ENCODE measurements at regions not wholly inside any gene's neighbourhood (a gene's known extent, or its start where the extent isn't known, plus 50 kb on each side); places are given as distances from the start of the nearest gene placed in this dataset.

GRCh38 chr4:18248611-18249010, 227.1 kb upstream of the LCORL start:
- Mint-ChIP-seq H3K4me3 (no peak overlapping the region), H3K27ac (no peak overlapping the region), H3K27me3 (ENCODE audit: low read depth in 3 of 3) (peaks cover 0 to 2% (median 0%) of the 10 kb centered on the region in 3 donors), H3K9me3 (peaks cover 0 to 4% (median 3%) of the 10 kb centered on the region in 6 donors), H3K4me1 (no peaks in the 10 kb centered on the region), H3K36me3 (no peaks in the 10 kb centered on the region)
- DNase-seq: no peak

- H3K9me3 Mint-ChIP-seq: peaks cover 0 to 4% (median 1%) of the 10 kb centered on the region in 6 donors
- no peak overlapping the region for H3K27ac Mint-ChIP-seq
- no peak for DNase-seq
- no peaks in the 10 kb centered on the region for H3K36me3 Mint-ChIP-seq
- H3K4me1 Mint-ChIP-seq: no peaks in the 10 kb centered on the region
- no peak overlapping the region for H3K4me3 Mint-ChIP-seq
- H3K27me3 Mint-ChIP-seq (ENCODE audit: low read depth in 3 of 3): peaks cover 0 to 2% (median 0%) of the 10 kb centered on the region in 3 donors
These were observed 225.6 kb upstream of the LCORL start for GRCh38 chr4:18247189-18247588.

GRCh38 chr4:18242919-18243693, 221.6 kb upstream of the LCORL start:
- Mint-ChIP-seq H3K27ac (no peak overlapping the region), H3K4me3 (no peak overlapping the region), H3K9me3 (peaks cover 0 to 4% (median 1%) of the 10 kb centered on the region in 6 donors), H3K36me3 (no peaks in the 10 kb centered on the region), H3K27me3 (ENCODE audit: low read depth in 3 of 3) (no peaks in the 10 kb centered on the region), H3K4me1 (no peaks in the 10 kb centered on the region)
- no peak for DNase-seq

- Mint-ChIP-seq H3K27me3 (ENCODE audit: low read depth in 3 of 3) (no peaks in the 10 kb centered on the region), H3K9me3 (peaks cover 0 to 4% (median 1%) of the 10 kb centered on the region in 6 donors), H3K27ac (no peak overlapping the region), H3K4me1 (no peaks in the 10 kb centered on the region), H3K36me3 (no peaks in the 10 kb centered on the region), H3K4me3 (no peak overlapping the region)
- no peak for DNase-seq
These were observed 220.2 kb upstream of the LCORL start for GRCh38 chr4:18241727-18242126.

- Mint-ChIP-seq H3K36me3 (no peaks in the 10 kb centered on the region), H3K27me3 (ENCODE audit: low read depth in 3 of 3) (peaks cover 0 to 3% (median 2%) of the 10 kb centered on the region in 3 donors), H3K9me3 (peaks cover 0 to 11% (median 6%) of the 10 kb centered on the region in 6 donors), H3K4me3 (no peak overlapping the region), H3K27ac (no peak overlapping the region), H3K4me1 (no peaks in the 10 kb centered on the region)
- no peak for DNase-seq
These were observed 212.6 kb upstream of the LCORL start for GRCh38 chr4:18234108-18234507.

- H3K4me1 Mint-ChIP-seq: no peaks in the 10 kb centered on the region
- no peak for DNase-seq
- peaks cover 0 to 3% (median 3%) of the 10 kb centered on the region in 3 donors for H3K27me3 Mint-ChIP-seq (ENCODE audit: low read depth in 3 of 3)
- no peak overlapping the region for H3K27ac Mint-ChIP-seq
- H3K36me3 Mint-ChIP-seq: no peaks in the 10 kb centered on the region
- peaks cover 0 to 32% (median 10%) of the 10 kb centered on the region in 6 donors for H3K9me3 Mint-ChIP-seq
- no peak overlapping the region for H3K4me3 Mint-ChIP-seq
These were observed 210.2 kb upstream of the LCORL start for GRCh38 chr4:18231726-18232125.

- DNase-seq: no peak
- peaks cover 0 to 6% (median 6%) of the 10 kb centered on the region in 3 donors for H3K27me3 Mint-ChIP-seq (ENCODE audit: low read depth in 3 of 3)
- H3K27ac Mint-ChIP-seq: no peak overlapping the region
- no peaks in the 10 kb centered on the region for H3K4me1 Mint-ChIP-seq
- H3K4me3 Mint-ChIP-seq: no peak overlapping the region
- no peaks in the 10 kb centered on the region for H3K36me3 Mint-ChIP-seq
- H3K9me3 Mint-ChIP-seq: peaks cover 0 to 40% (median 9%) of the 10 kb centered on the region in 6 donors
These were observed 206.3 kb upstream of the LCORL start for GRCh38 chr4:18227880-18228279.

- H3K36me3 Mint-ChIP-seq: no peaks in the 10 kb centered on the region
- H3K27me3 Mint-ChIP-seq (ENCODE audit: low read depth in 3 of 3): peaks cover 0 to 3% (median under 1%) of the 10 kb centered on the region in 3 donors
- no peaks in the 10 kb centered on the region for H3K4me1 Mint-ChIP-seq
- no peak overlapping the region for H3K27ac Mint-ChIP-seq
- H3K4me3 Mint-ChIP-seq: no peak overlapping the region
- H3K9me3 Mint-ChIP-seq: peaks cover 0 to 16% (median 2%) of the 10 kb centered on the region in 6 donors
- no peak for DNase-seq
These were observed 193.0 kb upstream of the LCORL start for GRCh38 chr4:18214411-18215055.

GRCh38 chr4:18213576-18214198, 192.1 kb upstream of the LCORL start:
- H3K4me3 Mint-ChIP-seq: no peak overlapping the region
- DNase-seq: no peak
- no peaks in the 10 kb centered on the region for H3K36me3 Mint-ChIP-seq
- no peaks in the 10 kb centered on the region for H3K4me1 Mint-ChIP-seq
- H3K9me3 Mint-ChIP-seq: peaks cover 0 to 16% (median under 1%) of the 10 kb centered on the region in 6 donors
- no peak overlapping the region for H3K27ac Mint-ChIP-seq
- peaks cover 0 to 2% (median 0%) of the 10 kb centered on the region in 3 donors for H3K27me3 Mint-ChIP-seq (ENCODE audit: low read depth in 3 of 3)

- H3K27ac Mint-ChIP-seq: no peak overlapping the region
- H3K4me3 Mint-ChIP-seq: no peak overlapping the region
- peaks cover 0 to 16% (median 3%) of the 10 kb centered on the region in 6 donors for H3K9me3 Mint-ChIP-seq
- no peaks in the 10 kb centered on the region for H3K36me3 Mint-ChIP-seq
- H3K4me1 Mint-ChIP-seq: no peaks in the 10 kb centered on the region
- H3K27me3 Mint-ChIP-seq (ENCODE audit: low read depth in 3 of 3): peaks cover 0 to 3% (median 2%) of the 10 kb centered on the region in 3 donors
- DNase-seq: no peak
These were observed 187.9 kb upstream of the LCORL start for GRCh38 chr4:18209448-18209847.

- DNase-seq: no peak
- no peaks in the 10 kb centered on the region for H3K36me3 Mint-ChIP-seq
These were observed 182.4 kb upstream of the LCORL start for GRCh38 chr4:18203966-18204365.

GRCh38 chr4:18202486-18202885, 180.9 kb upstream of the LCORL start:
- no peaks in the 10 kb centered on the region for H3K36me3 Mint-ChIP-seq
- H3K27me3 Mint-ChIP-seq (ENCODE audit: low read depth in 3 of 3): peaks cover 0 to 3% (median 3%) of the 10 kb centered on the region in 3 donors

More at GRCh38 chr4:18203966-18204365, 182.4 kb upstream of the LCORL start:
- H3K27ac Mint-ChIP-seq: no peak overlapping the region
- H3K27me3 Mint-ChIP-seq (ENCODE audit: low read depth in 3 of 3): peaks cover 0 to 3% (median 0%) of the 10 kb centered on the region in 3 donors
- no peaks in the 10 kb centered on the region for H3K4me1 Mint-ChIP-seq
- peaks cover 0 to 6% (median under 1%) of the 10 kb centered on the region in 6 donors for H3K9me3 Mint-ChIP-seq
- H3K4me3 Mint-ChIP-seq: no peak overlapping the region

GRCh38 chr4:18201885-18202284, 180.3 kb upstream of the LCORL start:
- Mint-ChIP-seq H3K27ac (no peak overlapping the region), H3K4me1 (no peaks in the 10 kb centered on the region), H3K9me3 (peaks cover 0 to 6% (median 0%) of the 10 kb centered on the region in 6 donors), H3K27me3 (ENCODE audit: low read depth in 3 of 3) (peaks cover 0 to 3% (median 3%) of the 10 kb centered on the region in 3 donors), H3K36me3 (no peaks in the 10 kb centered on the region), H3K4me3 (no peak overlapping the region)
- DNase-seq: no peak

More at GRCh38 chr4:18202486-18202885, 180.9 kb upstream of the LCORL start:
- no peak for DNase-seq
- no peak overlapping the region for H3K4me3 Mint-ChIP-seq
- no peaks in the 10 kb centered on the region for H3K4me1 Mint-ChIP-seq
- H3K9me3 Mint-ChIP-seq: peaks cover 0 to 6% (median 0%) of the 10 kb centered on the region in 6 donors
- no peak overlapping the region for H3K27ac Mint-ChIP-seq

- Mint-ChIP-seq H3K4me1 (no peaks in the 10 kb centered on the region), H3K27me3 (ENCODE audit: low read depth in 3 of 3) (peaks cover 0 to 3% (median 0%) of the 10 kb centered on the region in 3 donors), H3K9me3 (peaks cover 0 to 6% (median 0%) of the 10 kb centered on the region in 6 donors), H3K36me3 (no peaks in the 10 kb centered on the region), H3K27ac (no peak overlapping the region), H3K4me3 (no peak overlapping the region)
- no peak for DNase-seq
These were observed 177.1 kb upstream of the LCORL start for GRCh38 chr4:18198653-18199052.

Data from immature natural killer cell (primary cell).